NCI-H1092 treated with DMSO at 0.1 percent for 48 hours (cell line): ENCODE measurements at regions not wholly inside any gene's neighbourhood (a gene's known extent, or its start where the extent isn't known, plus 50 kb on each side); places are given as distances from the start of the nearest gene placed in this dataset.

Source experiments
- DNase-seq: peaks from one replicate; lab custom pipeline; 2025; lab: John Stamatoyannopoulos, UW

DNA sequence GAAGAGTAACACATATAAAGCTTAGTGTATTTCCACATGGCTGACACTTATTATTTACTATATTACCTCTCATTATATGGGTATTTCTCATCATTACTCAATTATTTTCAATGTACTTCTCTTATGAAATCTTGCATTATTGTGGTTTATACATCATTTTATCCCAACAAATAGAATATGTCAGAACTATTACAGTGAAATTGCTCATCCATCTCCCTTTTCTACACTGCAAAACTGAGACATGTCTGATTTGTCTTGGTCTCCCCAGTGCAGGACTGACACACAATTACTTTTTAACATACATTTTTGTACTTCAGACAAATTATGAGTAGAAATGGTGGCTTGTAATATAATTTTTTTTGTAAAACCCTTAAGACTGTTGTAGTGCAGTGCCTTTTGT is 600.9 kb downstream of the PLCL1 start:
- DNase-seq, result no peak

DNA sequence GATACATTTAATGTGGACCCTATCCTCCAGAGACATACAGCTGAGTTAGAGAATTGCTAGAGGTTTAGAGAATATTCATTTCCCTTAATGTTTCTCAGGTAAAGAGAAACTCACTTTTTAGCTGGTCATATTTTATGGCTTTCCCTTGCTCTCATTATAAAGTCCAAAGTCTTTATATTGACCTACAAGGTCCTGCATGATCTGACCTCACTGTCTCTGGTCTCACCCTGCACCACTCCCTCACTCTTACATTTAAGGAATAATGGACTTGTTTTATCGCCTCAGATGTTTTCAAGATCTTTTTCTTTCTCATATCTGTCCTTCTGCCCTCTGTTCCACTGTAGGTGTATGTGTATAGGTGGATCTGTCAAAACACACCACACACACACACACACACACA is 597.3 kb downstream of the PLCL1 start:
- no peak for DNase-seq

DNA sequence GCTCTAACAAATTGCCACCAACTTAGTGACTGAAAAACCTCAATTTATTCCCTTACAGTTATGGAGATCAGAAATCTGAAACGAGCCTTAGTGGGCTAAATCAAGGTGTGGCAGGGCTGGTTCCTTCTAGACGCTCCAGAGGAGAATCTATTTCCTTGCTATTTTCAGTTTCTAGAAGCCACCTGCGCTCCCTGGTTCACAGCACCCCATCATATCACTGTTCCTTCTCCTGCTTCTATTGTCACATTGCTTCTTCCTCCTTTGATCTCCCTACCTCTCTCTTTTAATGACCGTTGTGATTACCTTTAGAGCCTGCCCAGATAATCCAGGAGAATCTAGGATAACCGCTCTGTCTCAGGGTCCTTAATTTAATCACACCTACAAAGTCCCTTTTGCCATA is 596.6 kb downstream of the PLCL1 start:
- no peak for DNase-seq

DNA sequence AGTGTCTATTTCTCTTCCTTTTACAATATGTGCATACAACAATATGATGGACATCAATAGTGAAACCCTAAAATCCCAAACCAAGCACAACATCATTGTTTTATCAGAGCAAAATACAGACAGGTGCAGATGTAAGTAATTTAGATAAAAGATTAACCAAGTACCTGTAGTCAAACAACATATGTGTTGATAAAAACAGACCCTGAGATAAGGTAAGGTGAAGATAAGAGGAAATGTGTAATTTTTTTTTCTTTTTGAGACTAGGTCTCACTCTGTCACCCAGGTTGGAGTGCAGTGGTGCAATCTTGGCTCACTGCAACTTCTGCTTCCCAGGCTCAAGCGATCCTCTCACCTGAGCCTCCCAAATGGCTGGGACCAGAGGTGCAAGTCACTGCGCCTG is 589.8 kb downstream of the PLCL1 start:
- DNase-seq, result no peak

DNA sequence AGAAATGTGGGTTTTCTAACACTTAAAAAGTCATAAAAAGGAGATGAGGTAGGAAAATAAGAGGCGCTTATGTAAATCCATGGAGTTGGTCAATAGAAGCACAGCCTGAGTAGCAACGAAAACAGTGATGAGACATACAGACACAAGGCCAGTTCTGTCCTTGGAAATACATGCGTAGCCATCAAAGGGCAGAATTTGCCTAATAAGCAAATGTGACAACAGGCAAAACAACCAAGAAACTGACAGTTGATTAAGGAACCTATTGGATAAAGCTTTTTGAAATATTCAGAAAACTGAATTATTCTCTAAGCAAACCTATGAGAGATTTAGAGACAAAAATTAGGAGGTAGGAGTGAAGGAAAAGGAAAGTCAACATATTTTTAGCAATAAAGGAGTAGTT is 586.3 kb downstream of the PLCL1 start:
- DNase-seq, result no peak

DNA sequence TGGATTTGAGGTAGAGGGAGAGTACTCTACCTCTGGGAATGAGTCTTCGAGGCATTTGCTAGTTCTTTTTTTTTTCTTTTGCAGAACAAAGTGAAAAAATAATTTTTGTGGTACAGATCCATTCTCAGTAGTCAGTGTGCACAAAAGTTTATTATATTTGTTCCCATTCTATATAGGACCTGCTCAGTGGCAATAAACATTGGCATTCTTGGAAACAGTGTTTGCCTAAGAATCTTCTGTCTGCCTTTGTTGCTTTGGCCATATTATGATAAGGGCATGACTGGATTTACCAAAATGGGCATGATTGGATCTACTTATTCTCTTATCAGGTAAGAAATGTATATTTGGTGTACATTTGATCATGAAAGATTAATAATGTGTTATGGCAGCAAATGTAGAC is 583.3 kb downstream of the PLCL1 start:
- DNase-seq, result no peak

DNA sequence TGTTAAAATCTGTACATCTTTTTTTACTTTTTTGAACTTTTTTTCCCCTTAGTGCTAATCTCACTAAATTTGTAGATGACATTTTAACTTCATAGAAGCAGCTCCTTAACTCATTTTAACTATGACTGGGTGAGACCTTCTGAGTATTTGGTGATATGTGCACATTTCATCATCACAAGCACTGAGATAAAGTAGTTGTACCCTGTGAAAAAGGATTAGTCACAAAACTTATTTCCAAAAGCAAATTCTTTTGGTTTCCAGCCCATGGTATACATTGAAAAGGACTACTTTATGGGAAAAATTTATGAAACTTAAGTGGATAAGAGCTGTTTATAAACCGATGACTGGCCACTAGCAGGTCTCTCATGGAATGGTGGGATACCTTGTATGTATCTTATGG is 581.5 kb downstream of the PLCL1 start:
- DNase-seq, result no peak

DNA sequence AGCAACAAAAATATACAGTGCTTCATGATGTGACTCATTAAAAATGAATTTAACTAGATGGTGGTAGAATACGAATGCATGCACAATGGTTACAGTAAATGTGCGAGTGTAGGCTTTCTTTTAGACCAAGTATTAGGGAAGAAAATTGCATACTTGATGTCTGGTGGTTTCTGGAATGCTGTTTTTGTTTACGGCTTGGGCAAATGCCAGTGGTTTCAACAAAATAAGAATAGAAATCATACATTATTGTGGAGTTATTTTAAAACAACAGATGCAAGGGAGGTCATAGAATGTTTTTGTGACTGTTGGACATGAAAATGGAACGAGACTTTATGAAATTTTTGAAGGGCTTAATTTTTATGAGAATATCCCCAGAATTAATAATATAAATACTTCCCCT is 580.9 kb downstream of the PLCL1 start:
- no peak for DNase-seq

DNA sequence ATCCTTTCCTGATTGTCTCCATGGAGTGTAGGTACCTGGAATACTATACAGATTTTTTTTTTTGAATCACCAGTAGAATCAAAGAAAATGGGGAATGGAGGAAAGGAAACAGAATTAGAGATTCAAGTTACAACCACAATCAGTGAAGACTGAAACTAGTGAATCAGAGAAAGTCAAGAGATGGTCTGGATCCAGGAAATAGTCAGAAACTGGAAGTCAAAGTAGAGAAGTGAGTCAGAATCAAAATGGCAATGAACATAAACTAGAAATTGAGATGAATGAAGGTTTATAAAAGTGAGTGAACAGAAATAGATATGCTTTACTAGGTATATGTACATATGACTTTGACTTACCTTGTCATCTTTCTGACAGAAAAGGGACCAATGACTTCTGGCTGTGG is 579.0 kb downstream of the PLCL1 start:
- no peak for DNase-seq

DNA sequence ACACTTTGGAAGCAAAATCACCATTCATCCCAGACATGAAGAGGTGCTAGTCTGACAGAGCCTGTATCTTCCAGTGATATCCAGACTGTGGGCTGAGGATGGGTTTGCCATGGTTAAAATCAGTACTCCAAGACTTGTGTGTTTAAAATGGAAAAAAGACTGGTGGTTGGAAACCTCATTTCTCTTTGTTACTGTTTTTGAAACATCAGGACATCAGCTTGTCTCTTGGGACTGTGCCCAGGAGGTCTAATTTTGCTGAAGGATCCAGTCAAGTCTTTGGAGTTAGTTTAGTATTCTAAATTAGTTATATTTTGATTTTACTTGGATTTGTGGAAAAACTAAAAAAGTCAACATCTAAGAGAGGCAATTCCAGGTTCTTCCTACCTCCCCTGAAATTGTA is 578.4 kb downstream of the PLCL1 start:
- DNase-seq, result no peak

DNA sequence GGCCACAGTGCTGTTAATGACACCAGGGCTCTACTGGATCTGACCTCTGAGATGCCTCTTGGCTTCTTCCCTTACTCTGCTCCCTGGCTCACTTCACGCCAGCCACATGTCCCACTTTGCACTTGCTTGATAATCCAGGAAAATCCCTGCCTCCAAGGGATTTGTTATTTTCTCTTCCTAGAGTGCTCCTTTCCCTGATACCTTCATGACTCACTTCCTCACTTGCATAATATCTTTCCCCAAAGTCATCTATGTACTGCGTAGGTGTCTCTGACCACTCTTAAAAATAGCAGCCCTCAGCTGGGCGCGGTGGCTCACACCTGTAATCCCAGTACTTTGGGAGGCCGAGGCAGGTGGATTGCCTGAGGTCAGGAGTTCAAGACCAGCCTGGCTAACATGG is 572.3 kb downstream of the PLCL1 start:
- no peak for DNase-seq

DNA sequence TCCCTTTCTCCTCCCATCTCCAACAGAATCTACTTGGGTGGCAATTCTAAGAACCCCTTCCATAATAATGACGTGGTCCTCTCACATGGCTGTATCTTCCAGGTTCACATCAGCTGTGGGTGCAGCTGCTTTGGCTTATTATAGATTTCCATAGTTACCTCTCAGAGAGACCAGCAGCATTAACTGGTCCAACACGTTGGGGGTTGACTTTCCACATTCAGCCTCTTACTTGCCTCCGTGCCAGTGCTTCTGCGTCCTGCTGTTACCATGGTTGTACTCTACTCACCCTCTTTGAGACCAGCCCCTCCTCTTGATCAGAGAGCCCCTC is 570.7 kb downstream of the PLCL1 start:
- peak; percentile 4 for DNase-seq

DNA sequence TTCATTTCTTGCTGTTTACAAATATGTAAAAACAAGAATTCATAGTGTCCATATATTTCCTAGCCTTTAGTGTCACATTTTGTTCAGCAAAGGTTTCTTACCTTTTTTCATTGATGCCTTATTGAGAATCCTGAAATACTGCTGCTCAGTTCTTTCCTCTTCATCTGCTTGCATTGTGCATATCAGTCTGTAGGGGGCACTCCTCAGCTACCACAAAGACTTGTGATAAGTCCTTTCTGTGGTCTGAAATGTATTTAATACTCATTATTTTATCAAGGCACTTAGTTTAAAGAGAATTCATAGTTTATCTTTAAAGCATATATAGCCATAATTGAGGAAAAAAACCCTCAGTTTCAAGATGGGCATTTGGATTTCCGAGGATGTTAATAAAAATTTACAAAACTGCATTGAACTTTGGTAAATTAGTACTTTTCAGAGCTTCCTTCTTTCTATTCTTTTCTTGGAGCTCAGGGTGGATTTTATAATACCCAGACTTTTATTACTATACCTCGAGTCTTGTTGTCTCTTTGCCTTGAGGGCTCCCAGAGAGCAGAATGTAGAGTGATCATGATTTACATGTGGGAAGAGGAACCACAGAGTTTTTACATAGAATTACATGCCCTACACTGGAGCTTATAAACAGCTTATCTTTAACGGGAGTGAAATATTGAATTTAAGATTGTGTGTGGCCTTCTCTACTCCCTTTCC is 570.1 kb downstream of the PLCL1 start:
- peak; percentile 18 for DNase-seq

DNA sequence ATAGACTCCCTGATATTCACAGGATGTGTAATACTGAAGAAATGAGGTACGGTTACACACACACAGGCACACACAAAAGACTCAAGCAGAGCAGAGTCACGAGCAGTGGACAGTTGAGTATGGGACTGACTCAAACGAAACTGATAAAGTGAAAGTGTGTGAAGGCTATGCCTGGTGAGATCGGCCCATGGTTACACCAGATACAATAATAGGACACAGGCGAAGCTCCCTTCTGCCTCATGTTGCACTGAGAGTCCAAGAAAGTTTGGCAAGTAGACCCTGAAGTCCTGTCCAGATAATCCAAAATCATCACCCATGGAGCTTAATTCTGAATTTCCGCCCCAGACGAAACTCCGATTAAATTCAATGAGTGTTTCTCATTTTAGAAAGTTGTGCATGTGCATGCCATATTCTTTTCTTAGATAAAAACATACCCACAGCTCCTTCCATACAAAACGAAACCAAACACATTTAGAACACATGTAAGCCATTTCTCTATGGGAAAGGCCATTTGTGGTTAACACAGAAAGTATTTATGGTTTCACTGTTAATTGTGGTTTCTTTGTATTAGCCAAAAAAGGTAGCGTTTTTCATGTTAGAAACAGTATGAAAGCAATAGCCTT is 567.6 kb downstream of the PLCL1 start:
- no peak for DNase-seq

DNA sequence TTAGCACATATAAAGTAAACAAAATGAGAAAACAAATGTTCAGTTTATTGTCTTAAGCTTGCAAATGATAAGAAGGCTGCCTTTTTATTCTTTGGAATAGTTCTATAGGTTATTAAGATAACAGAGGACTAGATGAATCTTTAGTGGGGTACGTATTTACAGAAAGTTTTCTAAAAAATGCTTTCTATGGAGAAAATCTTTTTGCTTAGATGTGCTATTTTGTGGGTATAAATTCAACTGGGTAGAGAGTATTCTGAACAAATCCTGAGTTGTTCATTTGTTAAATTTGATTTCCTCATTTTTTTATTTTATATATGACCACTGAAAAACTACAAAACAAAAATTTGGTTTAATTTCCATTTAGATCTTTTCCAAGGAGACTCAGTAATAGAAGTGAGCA is 566.9 kb downstream of the PLCL1 start:
- no peak for DNase-seq

DNA sequence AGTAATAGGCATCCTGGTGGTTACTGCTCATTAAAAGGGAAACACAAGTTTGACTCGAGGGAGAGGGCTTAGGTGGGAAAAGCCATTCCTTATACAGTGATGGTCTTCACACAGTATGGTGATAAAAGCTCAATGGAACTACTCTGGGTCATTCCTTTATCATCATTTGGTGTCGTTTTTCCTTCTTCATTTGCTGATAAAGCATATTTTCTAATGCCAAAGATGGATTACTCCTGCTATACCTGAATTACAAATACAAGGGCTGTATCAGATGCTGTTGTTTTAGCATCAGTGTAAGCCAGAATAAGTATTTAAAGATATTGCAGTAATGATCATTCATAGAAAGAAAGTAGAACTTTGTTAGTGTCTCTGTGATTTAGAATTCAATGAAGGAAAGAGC is 563.7 kb downstream of the PLCL1 start:
- no peak for DNase-seq

DNA sequence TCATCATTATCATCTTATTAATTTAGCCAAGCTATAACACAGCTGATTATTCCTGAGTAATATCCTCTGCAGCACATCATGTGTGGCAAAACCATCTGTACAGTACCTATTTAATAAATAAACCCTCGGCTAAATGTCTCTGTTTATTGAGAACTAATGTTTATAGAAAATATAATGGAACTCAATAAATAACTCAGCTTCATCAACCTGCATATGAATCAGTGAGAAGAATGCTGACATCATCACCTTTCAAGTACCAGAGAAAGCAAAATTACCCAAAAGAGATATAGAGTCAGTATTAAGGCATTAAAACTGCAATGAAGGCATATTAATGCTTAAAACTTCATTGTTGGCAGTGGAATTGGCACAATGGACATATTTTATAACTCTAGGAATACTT is 558.3 kb downstream of the PLCL1 start:
- no peak for DNase-seq

DNA sequence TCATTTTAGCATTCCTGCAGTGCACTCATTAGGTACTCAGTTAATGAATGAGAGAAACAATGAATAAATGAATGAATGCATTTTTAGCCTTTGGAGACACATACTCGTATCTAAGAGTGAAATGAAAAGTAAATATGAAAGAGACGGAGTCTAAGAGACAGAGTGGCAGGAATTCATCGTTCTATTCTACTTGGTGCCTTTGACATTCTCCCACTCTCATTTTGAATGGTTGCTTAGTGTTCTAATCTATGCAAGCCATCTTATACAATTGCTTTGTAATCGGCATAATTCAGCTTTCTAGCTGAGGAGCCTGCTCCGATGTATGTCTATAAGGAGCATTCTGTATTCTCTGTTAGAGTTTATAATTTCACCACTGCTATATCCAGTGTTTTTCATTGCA is 554.9 kb downstream of the PLCL1 start:
- DNase-seq, result no peak

DNA sequence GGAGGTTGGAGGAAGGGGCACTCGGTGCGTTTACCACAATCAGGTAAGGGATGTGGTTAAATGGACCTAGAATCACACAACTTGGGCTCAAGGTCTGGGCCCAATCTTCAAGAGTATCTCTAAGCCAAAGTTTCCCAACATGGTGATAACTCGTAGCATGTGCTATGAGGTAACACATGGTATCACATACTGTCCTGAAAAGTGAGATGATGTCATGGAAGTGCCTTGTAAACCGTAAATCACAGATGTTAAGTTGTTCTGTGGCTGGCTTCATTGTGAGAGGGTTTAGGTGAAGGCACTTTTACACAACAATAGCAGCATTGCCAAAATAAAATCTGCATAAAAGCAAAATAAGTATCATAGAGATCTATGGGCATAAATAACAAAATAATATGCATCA is 551.8 kb downstream of the PLCL1 start:
- no peak for DNase-seq

DNA sequence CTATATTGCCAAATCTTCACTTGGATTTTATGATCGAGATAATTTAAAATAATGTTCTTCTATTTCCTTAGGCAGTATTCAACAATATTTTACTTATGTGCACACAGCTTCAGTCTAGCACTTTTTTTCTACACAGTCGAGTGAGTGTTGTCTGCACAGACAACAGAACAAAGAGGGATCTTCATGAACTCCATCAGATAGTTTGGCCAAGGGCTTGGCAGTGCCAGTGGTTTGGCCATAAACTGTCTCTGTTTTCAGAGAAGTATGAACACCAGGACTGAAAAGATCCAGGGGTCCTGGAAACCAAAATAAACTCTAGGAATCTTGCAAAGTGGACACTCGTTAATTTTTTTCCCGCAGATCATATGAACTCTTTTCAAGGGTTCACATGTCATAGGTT is 547.3 kb downstream of the PLCL1 start:
- DNase-seq, result no peak

DNA sequence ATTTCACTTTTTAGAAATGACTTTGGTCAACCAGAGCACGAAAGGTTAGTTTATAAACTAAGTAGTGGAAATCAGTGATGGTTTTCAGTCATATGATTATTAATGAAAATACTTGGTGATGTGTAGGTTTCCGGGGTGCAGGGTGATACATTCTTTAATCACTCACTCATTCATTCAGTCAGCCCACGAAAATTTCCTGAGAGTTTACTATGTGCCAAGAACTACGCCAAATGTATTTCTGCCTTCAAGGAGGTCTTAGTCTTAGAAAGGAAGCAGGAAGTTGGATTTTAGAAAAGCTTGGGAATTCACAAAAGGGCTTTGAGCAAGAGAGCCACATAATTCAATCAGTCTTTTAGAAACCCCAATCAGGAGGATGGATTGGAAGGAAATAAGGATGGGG is 543.6 kb downstream of the PLCL1 start:
- DNase-seq, result no peak

DNA sequence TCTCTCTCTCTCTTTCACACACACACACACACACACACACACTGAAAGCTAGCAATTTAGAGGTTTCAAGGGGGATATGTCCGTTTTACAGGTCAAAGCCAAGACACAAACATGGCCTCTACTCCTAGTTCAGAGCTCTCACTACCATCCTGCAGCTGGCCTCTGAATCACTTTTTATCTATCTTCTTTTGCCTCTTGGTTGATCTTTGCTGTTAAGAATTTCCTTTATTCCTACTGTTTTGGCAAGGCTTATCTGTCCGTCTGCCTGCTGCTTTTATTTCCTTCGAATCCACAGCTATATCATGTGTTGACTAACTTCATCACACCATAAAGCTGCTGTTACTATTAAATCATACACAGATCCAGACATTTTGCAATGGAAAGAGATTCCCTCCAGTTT is 543.0 kb downstream of the PLCL1 start:
- no peak for DNase-seq

DNA sequence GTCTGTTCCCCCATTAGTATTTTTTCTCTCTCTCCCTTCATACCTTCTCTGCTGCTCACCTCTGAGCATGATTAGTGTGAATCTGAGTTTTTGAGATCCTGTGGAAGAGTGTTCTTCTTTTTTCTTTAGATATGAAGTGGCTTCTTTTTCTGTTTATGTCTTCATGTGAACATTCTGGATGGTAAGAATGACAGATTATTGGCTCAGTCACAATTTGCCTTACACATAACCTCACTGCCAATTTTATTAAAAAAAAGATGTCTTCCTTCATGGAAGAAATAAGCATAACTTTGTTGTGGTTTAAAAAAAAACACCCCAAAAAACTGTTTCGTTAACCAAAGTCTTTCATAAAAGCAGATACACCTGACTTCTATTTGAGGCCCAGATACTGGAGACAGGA is 539.1 kb downstream of the PLCL1 start:
- DNase-seq, result no peak

DNA sequence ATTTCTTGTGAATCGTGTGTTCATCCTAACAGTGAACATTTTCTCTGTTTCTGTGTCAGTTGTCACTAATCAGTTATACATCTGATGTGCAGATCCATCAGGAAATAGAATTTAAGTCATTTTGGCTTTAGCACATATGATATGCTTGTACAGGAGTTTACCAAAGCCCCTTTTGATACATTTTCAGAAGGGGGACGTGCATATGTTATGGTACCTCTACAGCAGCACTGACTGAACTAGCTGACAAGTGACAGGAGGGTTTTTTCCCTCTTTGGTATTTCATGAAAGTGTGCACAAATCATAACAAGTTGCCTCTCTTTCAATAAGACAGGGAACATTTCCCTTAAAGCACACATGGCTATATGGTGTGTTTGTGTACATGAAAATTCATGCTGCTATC is 536.5 kb downstream of the PLCL1 start:
- DNase-seq, result no peak

DNA sequence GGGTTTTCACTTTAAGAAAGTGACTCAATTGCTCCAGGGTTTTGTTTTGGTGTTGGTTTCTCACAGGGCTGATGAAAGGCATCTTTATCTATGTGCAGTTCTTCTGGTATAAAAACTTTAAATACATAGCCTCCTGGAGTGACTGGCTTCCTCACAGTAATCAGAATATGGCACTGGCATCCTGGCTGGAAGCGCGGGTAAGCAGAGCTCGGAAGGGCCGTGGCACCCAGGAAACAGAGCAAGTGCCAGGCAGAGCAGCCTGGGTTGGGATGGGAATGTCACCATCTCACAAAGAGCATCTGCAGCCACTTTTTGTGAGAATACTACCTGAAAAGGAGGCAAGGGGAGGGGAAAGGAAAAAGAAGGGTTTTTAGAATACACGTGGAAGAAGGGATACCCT is 534.7 kb downstream of the PLCL1 start:
- DNase-seq, result no peak
